Naive thymus-derived CD8-positive, alpha-beta T cell (primary cell): ENCODE measurements at regions not wholly inside any gene's neighbourhood (a gene's known extent, or its start where the extent isn't known, plus 50 kb on each side); places are given as distances from the start of the nearest gene placed in this dataset.
"Not testable (repeated sequence)": the region's sequence is repeated elsewhere in the genome, so short reads cannot be mapped to it uniquely, and the experiment has no call there.

Experiments
- ATAC-seq, 2 donors: fragments of 150-1000 bp; cut with Tn5 transposase in 1 of 2; sonication (Bioruptor Pico), chemical (Tn5 transposase) in 1 of 2; 1 replicate in 1 of 2; 2 replicates in 1 of 2; pipeline ENCODE4 v1.10.0; 2021; ENCODE audit warnings: mild to moderate bottlenecking in 2 of 2, moderate library complexity in 2 of 2
- POLR2A ChIA-PET: fragments of 350-600 bp; sonication (Branson Sonifier 250); formaldehyde crosslinking; loops from one replicate; lab custom pipeline; 2021; ENCODE audit warnings: antibody characterized with exemption; lab: Charles Lee
- DNase-seq, 10 donors: peaks; one replicate each; pipeline versions ENCODE4 v3.0.0 to v3.0.0-alpha.2; 2020 to 2022
- H3K27ac Mint-ChIP-seq, 10 donors: one replicate each; pipeline ENCODE4 v1.8.0; 2020 to 2022; ENCODE audit warnings: mild to moderate bottlenecking in 10 of 10, mixed read lengths in 10 of 10, moderate library complexity in 4 of 10, inconsistent platforms in 1 of 10
- H3K27me3 Mint-ChIP-seq, 5 donors: one replicate each; pipeline ENCODE4 v1.8.0; 2021 to 2022; ENCODE audit warnings: mixed read lengths in 5 of 5
- H3K36me3 Mint-ChIP-seq, 3 donors: one replicate each; pipeline ENCODE4 v1.8.0; 2020 to 2022; ENCODE audit warnings: mixed read lengths in 3 of 3, mild to moderate bottlenecking in 2 of 3, inconsistent platforms in 1 of 3
- H3K4me1 Mint-ChIP-seq, 4 donors: one replicate each; pipeline ENCODE4 v1.8.0; 2021 to 2022; ENCODE audit warnings: mixed read lengths in 4 of 4
- H3K4me3 Mint-ChIP-seq, 10 donors: one replicate each; pipeline ENCODE4 v1.8.0; 2020 to 2022; ENCODE audit warnings: mild to moderate bottlenecking in 10 of 10, mixed read lengths in 10 of 10, moderate library complexity in 6 of 10, inconsistent platforms in 1 of 10
- H3K9me3 Mint-ChIP-seq, 9 donors: one replicate each; pipeline ENCODE4 v1.8.0; 2020 to 2022; ENCODE audit warnings: mixed read lengths in 9 of 9, mild to moderate bottlenecking in 3 of 9, inconsistent platforms in 1 of 9, moderate library complexity in 1 of 9

DNA sequence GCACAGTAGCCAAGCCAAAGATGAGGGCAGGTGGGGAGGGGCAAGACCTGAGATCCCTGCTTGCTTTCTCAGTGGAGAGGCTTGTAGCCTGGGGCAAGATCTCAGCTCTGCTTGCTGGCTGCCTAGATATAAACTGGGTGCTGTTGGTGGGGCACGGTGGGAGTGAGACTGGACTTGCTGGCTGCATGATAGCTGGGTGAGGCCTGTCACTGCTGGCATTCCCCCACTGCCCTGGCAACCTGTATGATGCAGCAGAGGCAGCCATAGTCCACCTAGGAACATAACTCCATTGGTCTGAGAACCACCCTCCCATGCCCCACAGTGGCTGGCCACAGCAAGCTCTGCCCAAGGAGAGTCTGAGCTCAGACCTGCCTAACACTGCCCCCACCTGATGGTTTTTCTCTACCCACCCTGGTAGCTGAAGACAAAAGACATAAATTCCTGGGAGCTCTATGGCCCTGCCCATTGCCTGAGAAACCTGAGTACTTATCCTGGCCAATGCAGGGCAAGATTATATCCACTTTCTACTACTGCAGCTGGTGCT lies 261.9 kb upstream of the DEPDC1 start:
- H3K27ac Mint-ChIP-seq, result no peak overlapping the region
- H3K9me3 Mint-ChIP-seq, result peaks cover 10 to 40% (median 20%) of the 10 kb centered on the region in 9 donors
- no peak for DNase-seq
- H3K4me1 Mint-ChIP-seq, result no peaks in the 10 kb centered on the region
- ATAC-seq, result no peak
- H3K4me3 Mint-ChIP-seq, result no peak overlapping the region
- no peaks in the 10 kb centered on the region for H3K27me3 Mint-ChIP-seq
- H3K36me3 Mint-ChIP-seq, result no peaks in the 10 kb centered on the region
- POLR2A ChIA-PET, result no interaction called here

GRCh38 chr1:68767941-68768340 lies 271.1 kb upstream of the DEPDC1 start:
- H3K27ac Mint-ChIP-seq, result no peak overlapping the region
- DNase-seq (no peak), ATAC-seq (no peak)
- peaks cover 0 to 17% (median 14%) of the 10 kb centered on the region in 9 donors for H3K9me3 Mint-ChIP-seq
- POLR2A ChIA-PET, result no interaction called here
- H3K4me3 Mint-ChIP-seq, result no peak overlapping the region
- H3K36me3 Mint-ChIP-seq, result no peaks in the 10 kb centered on the region
- no peaks in the 10 kb centered on the region for H3K27me3 Mint-ChIP-seq
- no peaks in the 10 kb centered on the region for H3K4me1 Mint-ChIP-seq

- Mint-ChIP-seq H3K27me3 (no peaks in the 10 kb centered on the region), H3K4me1 (no peaks in the 10 kb centered on the region), H3K27ac (no peak overlapping the region), H3K9me3 (peaks cover 0 to 22% (median 11%) of the 10 kb centered on the region in 9 donors), H3K36me3 (no peaks in the 10 kb centered on the region), H3K4me3 (no peak overlapping the region)
- no peak for ATAC-seq
- no peak for DNase-seq
- POLR2A ChIA-PET, result no interaction called here
Measured at GRCh38 chr1:68770817-68771216, 273.9 kb upstream of the DEPDC1 start.

GRCh38 chr1:68777851-68778250 lies 281.0 kb upstream of the DEPDC1 start:
- H3K4me3 Mint-ChIP-seq, result no peak overlapping the region
- H3K9me3 Mint-ChIP-seq, result peaks cover 0 to 49% (median 19%) of the 10 kb centered on the region in 9 donors
- H3K27ac Mint-ChIP-seq, result no peak overlapping the region
- no peak for ATAC-seq
- peaks cover 0 to 8% (median 0%) of the 10 kb centered on the region in 3 donors for H3K36me3 Mint-ChIP-seq
- POLR2A ChIA-PET, result no interaction called here
- no peaks in the 10 kb centered on the region for H3K4me1 Mint-ChIP-seq
- H3K27me3 Mint-ChIP-seq, result no peaks in the 10 kb centered on the region
- no peak for DNase-seq

- ATAC-seq, H3K36me3 Mint-ChIP-seq, H3K27ac Mint-ChIP-seq, DNase-seq, H3K27me3 Mint-ChIP-seq, H3K4me3 Mint-ChIP-seq, H3K4me1 Mint-ChIP-seq, POLR2A ChIA-PET: not testable (repeated sequence)
- H3K9me3 Mint-ChIP-seq, result peaks cover 2 to 47% (median 15%) of the 10 kb centered on the region in 9 donors
Measured at GRCh38 chr1:68779841-68780240, 283.0 kb upstream of the DEPDC1 start.

DNA sequence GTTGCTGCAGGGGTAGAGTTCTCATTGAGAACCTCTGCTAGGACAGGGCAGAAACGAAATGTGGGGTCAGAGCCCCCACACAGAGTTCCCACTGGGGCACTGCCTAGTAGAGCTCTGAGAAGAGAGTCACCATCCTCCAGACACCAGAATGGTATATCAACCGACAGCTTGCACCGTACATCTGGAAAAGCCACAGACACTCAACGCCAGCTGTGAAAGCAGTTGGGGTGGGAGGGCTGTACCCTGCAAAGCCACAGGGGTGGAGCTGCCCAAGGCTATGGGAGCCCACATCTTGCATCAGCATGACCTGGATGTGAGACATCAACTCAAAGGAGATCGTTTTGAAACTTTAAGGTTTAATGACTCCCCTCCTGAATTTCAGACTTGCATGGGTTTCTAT lies 284.0 kb upstream of the DEPDC1 start:
- H3K36me3 Mint-ChIP-seq, result peaks cover 0 to 8% (median 0%) of the 10 kb centered on the region in 3 donors
- DNase-seq (no peak), ATAC-seq (no peak)
- peaks cover 2 to 47% (median 15%) of the 10 kb centered on the region in 9 donors for H3K9me3 Mint-ChIP-seq
- no peak overlapping the region for H3K27ac Mint-ChIP-seq
- H3K27me3 Mint-ChIP-seq, result peaks cover 0 to 4% (median 0%) of the 10 kb centered on the region in 5 donors
- POLR2A ChIA-PET, result no interaction called here
- H3K4me1 Mint-ChIP-seq, result no peaks in the 10 kb centered on the region
- no peak overlapping the region for H3K4me3 Mint-ChIP-seq

GRCh38 chr1:68782890-68783289 lies 286.0 kb upstream of the DEPDC1 start:
- DNase-seq (no peak), ATAC-seq (no peak)
- H3K27ac Mint-ChIP-seq, result peak overlapping the region in 1 of 10 donors; percentile 21
- H3K9me3 Mint-ChIP-seq, result peaks cover 0 to 55% (median 15%) of the 10 kb centered on the region in 9 donors
- peaks cover 0 to 4% (median 0%) of the 10 kb centered on the region in 5 donors for H3K27me3 Mint-ChIP-seq
- H3K36me3 Mint-ChIP-seq, result peaks cover 0 to 8% (median 0%) of the 10 kb centered on the region in 3 donors
- POLR2A ChIA-PET, result no interaction called here
- H3K4me1 Mint-ChIP-seq, result no peaks in the 10 kb centered on the region
- no peak overlapping the region for H3K4me3 Mint-ChIP-seq

- peaks cover 0 to 38% (median 5%) of the 10 kb centered on the region in 9 donors for H3K9me3 Mint-ChIP-seq
- H3K4me3 Mint-ChIP-seq, result no peak overlapping the region
- ATAC-seq (no peak), DNase-seq (no peak)
- no peaks in the 10 kb centered on the region for H3K4me1 Mint-ChIP-seq
- no peak overlapping the region for H3K27ac Mint-ChIP-seq
- H3K36me3 Mint-ChIP-seq, result peaks cover 0 to under 1% (median 0%) of the 10 kb centered on the region in 3 donors
- peaks cover 0 to 4% (median 0%) of the 10 kb centered on the region in 5 donors for H3K27me3 Mint-ChIP-seq
- POLR2A ChIA-PET, result no interaction called here
Measured at GRCh38 chr1:68785328-68785727, 288.4 kb upstream of the DEPDC1 start.

GRCh38 chr1:68788762-68789161 lies 291.9 kb upstream of the DEPDC1 start:
- H3K9me3 Mint-ChIP-seq, result peaks cover 0 to 11% (median 3%) of the 10 kb centered on the region in 9 donors
- H3K4me3 Mint-ChIP-seq, result no peak overlapping the region
- POLR2A ChIA-PET, result no interaction called here
- H3K27ac Mint-ChIP-seq, result no peak overlapping the region
- no peaks in the 10 kb centered on the region for H3K36me3 Mint-ChIP-seq
- DNase-seq, result no peak
- ATAC-seq, result no peak
- H3K27me3 Mint-ChIP-seq, result peaks cover 0 to 4% (median 0%) of the 10 kb centered on the region in 5 donors
- no peaks in the 10 kb centered on the region for H3K4me1 Mint-ChIP-seq

DNA sequence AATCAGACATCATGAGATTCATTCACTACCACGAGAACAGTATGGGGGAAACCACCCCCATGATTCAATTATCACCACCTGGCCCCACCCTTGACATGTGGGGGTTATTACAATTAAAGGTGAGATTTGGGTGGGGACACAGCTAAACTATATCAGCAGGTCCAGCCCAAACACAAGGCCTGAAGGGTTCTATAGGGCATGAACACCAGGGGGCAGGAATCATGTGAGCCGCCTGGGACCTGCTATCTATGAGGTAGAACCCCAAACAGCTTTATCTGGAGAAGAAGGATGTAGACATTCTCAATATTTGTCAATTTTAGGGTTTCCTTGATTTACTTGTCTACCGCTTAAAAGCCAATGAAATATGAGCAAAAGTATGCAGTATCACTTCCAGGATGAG lies 294.9 kb upstream of the DEPDC1 start:
- H3K27me3 Mint-ChIP-seq, result no peaks in the 10 kb centered on the region
- DNase-seq (no peak), ATAC-seq (no peak)
- H3K4me3 Mint-ChIP-seq, result no peak overlapping the region
- no peaks in the 10 kb centered on the region for H3K36me3 Mint-ChIP-seq
- H3K4me1 Mint-ChIP-seq, result no peaks in the 10 kb centered on the region
- peaks cover 0 to 9% (median 2%) of the 10 kb centered on the region in 9 donors for H3K9me3 Mint-ChIP-seq
- H3K27ac Mint-ChIP-seq, result no peak overlapping the region
- POLR2A ChIA-PET, result no interaction called here

DNA sequence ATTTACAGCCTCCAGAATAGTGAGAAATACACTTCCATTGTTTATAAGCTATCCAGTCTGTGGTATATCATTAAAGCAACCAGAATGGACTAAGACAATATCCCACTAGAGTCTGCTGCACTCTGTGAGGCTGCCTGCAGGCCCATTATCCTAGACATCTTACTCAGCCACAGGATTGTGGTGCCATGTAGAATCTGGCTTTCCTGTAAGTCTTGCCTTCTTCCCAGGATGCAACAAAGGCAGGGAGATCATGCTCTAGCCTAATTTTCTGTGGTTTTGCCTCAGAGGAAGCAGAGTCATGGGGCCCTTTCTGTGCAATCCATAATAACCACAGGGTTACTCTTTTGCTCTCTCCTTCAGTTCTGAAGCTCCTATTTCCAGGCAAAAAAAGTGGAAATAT lies 299.1 kb upstream of the DEPDC1 start:
- no peak overlapping the region for H3K27ac Mint-ChIP-seq
- H3K4me3 Mint-ChIP-seq, result no peak overlapping the region
- peaks cover 0 to 12% (median 0%) of the 10 kb centered on the region in 9 donors for H3K9me3 Mint-ChIP-seq
- H3K36me3 Mint-ChIP-seq, result no peaks in the 10 kb centered on the region
- DNase-seq (no peak), ATAC-seq (no peak)
- H3K4me1 Mint-ChIP-seq, result no peaks in the 10 kb centered on the region
- H3K27me3 Mint-ChIP-seq, result no peaks in the 10 kb centered on the region
- POLR2A ChIA-PET, result no interaction called here

GRCh38 chr1:68796888-68797287 lies 300.0 kb upstream of the DEPDC1 start:
- DNase-seq (no peak), ATAC-seq (no peak)
- Mint-ChIP-seq H3K27ac (no peak overlapping the region), H3K4me1 (no peaks in the 10 kb centered on the region), H3K27me3 (no peaks in the 10 kb centered on the region), H3K9me3 (peaks cover 0 to 9% (median 0%) of the 10 kb centered on the region in 9 donors), H3K4me3 (no peak overlapping the region), H3K36me3 (no peaks in the 10 kb centered on the region)
- POLR2A ChIA-PET, result no interaction called here

- Mint-ChIP-seq H3K27ac (no peak overlapping the region), H3K27me3 (no peaks in the 10 kb centered on the region), H3K36me3 (no peaks in the 10 kb centered on the region), H3K4me3 (no peak overlapping the region), H3K9me3 (peaks cover 0 to 9% (median 2%) of the 10 kb centered on the region in 9 donors), H3K4me1 (no peaks in the 10 kb centered on the region)
- DNase-seq (no peak), ATAC-seq (no peak)
- POLR2A ChIA-PET, result no interaction called here
Measured at GRCh38 chr1:68798071-68798470, 301.2 kb upstream of the DEPDC1 start.

- Mint-ChIP-seq H3K4me1 (no peaks in the 10 kb centered on the region), H3K27ac (no peak overlapping the region), H3K27me3 (no peaks in the 10 kb centered on the region), H3K9me3 (peaks cover 0 to 13% (median 2%) of the 10 kb centered on the region in 9 donors), H3K36me3 (no peaks in the 10 kb centered on the region), H3K4me3 (no peak overlapping the region)
- DNase-seq (no peak), ATAC-seq (no peak)
- POLR2A ChIA-PET, result no interaction called here
Measured at GRCh38 chr1:68799096-68799495, 302.2 kb upstream of the DEPDC1 start.
